Renal cortex interstitium (tissue), 11 donors: ENCODE measurements at regions not wholly inside any gene's neighbourhood (a gene's known extent, or its start where the extent isn't known, plus 50 kb on each side); places are given as distances from the start of the nearest gene placed in this dataset.
A peak's percentile ranks its signal among the peaks of the same experiment; 100 is the strongest.
"Not testable (repeated sequence)": the region's sequence is repeated elsewhere in the genome, so short reads cannot be mapped to it uniquely, and the experiment has no call there.

Experiments
- DNase-seq, 11 donors: peaks; one replicate each; pipeline ENCODE4 v3.0.0-alpha.2; 2013; ENCODE audit warnings: low read depth in 9 of 11, low spot score in 4 of 11; ENCODE audit errors: extremely low read depth in 1 of 11

GRCh38 chr3:148451969-148452368 is 245.7 kb upstream of the AGTR1 start:
- no peak for DNase-seq

GRCh38 chr3:148453781-148454191 is 243.9 kb upstream of the AGTR1 start:
- peak in 5 of 11 donors; percentile 9 to 26 (median 13) for DNase-seq

GRCh38 chr3:148455098-148455497 is 242.6 kb upstream of the AGTR1 start:
- DNase-seq: no peak

- no peak for DNase-seq
Measured at GRCh38 chr3:148457886-148458285, 239.8 kb upstream of the AGTR1 start.

DNA sequence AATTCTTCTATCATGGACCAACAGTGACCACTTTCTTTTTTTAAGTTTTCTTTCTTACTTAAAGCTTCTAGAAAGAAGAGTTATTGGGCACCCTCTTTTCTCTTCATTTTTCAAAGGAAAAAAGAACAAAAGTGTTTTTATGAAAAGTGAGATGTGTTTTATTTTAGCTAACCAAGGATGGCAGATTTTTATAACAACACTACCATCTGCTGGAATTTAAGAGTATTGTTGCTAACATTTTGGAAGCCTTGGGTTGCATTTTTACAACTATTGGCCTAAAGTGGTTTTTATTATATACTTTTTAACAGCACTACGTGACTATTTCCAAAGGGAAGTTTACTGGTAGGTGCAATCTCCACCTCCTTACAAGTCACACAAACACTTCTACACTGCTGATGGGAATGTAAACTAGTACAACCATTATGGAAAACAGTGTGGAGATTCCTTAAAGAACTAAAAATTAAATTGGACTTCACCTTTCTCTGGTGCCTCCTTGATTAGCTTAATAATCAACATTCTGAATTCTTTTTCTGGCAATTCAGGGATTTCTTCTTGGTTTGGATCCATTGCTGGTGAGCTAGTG is 237.7 kb upstream of the AGTR1 start:
- no peak for DNase-seq

DNA sequence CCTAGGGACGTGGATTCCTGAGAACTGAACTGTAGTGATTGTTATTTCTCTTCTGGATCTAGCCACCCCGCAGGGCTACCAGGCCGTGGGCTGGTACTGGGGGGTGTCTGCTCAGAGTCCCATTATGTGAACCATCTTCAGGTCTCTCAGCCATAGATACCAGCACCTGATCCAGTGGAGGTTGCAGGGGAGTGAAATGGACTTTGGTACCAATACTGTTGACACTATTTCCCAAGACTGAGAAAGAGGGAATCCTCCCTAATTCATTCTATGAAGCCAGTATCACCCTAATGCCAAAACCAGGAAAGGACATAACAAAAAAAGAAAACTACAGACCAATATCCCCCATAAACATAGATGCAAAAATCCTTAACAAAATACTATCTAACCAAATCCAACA is 237.0 kb upstream of the AGTR1 start:
- DNase-seq: no peak

DNA sequence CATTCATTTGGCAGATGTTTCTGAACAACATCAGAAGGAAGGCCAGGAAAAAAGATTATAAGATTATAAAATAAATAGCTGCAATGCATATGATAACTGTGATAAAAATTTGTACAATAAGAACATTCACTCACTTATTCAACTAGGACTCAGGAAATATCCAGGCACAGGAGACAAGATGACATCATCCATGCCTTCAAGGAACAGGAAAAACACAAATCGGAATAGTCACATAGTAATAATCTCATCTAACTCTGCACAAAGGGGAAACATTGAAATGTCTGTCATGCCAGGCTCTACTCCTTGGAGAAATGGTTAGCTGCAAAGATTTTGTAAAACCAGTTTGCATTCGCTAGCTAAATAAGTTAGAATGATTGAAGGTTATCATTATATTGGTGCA is 233.5 kb upstream of the AGTR1 start:
- DNase-seq: no peak

- no peak for DNase-seq
Measured at GRCh38 chr3:148466143-148466542, 231.6 kb upstream of the AGTR1 start.

DNA sequence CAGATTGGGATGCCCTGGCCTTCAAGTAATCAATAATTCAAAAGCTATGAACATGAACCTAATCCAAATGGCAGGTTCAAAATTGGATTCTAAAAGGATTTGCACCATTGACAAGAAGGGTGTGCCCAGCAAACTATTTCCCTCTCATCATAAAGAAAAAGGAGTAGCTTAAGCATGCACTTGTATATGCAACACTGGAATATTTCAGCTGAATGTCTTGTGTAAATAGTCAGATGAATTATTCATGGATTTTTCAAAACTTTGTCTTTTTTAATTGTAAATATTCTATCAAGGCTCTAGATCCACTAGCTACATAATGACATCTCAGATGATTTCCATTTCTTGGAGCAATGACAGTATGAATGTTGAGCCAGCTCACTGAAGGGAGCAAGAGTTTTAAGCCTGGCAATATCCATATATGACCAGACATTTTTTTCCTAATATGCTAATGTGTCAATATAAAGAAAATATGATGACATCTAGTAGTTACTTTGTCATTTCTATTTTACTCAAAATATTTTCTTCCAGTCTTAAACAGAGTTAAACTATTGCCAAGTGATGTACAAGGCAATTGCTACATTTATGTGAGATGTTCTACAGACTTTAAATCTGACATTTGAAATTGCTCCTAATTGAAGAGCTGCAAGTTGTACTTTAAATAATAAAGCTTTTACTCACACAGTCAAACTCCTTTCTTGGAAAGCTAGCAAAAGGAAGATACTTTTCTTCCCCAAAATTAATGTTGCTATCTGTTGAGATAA is 230.5 kb upstream of the AGTR1 start:
- DNase-seq: no peak

- DNase-seq: no peak
Measured at GRCh38 chr3:148477375-148477774, 220.3 kb upstream of the AGTR1 start.

DNA sequence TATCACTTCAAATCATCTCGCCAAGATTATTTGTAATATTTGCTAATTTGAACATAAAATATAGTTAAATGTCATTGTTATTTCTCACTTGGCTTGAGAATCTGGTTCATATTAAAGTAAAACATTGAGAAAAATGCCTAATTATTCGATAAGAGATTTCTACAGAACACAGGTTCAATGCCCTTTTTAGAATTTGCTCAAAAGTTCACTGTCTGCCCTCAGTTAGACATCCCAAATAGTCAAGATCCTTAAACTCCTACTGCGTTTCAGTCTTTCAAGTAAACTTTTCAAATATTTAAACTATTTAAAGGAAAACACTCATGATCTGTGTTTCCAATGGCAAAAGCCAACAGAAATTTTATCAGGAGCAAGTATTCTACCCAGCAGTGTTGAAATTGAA is 204.1 kb upstream of the AGTR1 start:
- DNase-seq: no peak

GRCh38 chr3:148494451-148494850 is 203.3 kb upstream of the AGTR1 start:
- no peak for DNase-seq

DNA sequence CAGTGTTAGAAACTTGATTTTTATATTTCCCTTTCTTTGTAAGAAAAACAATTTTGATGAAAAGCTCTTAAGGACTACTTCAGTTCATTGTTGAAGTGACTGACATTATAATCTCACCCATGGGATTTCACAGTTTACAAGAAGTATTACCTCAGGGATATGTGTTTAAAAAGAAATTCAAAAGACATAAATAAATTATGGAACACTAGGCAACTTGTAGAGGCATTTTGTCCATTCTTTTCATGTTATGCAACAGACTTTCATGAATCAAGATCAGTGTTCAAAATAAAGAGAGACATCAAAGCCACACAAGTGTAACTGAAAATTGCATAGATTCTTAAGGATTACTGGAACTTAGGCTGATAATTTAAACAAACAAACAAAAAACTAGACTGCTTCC is 196.8 kb upstream of the AGTR1 start:
- peak in 8 of 11 donors; percentile 2 to 28 (median 14) for DNase-seq

DNA sequence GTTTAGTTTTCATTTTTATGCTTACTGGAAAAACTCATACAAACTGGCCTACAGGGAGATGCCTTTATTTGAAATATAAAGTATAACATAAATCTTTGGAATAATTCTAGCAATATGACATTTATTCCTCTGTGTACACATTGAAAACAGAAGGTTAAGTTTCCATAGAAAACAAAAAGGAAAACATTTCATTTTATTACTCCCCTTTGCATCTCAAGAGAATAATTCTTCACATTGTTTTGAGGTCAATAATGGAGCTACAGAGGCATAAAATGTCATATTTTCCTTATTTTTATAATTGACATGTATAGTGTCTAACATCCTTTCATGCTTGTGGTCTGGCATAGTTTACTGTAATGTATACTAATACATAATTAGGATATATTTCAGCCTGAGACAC is 187.6 kb upstream of the AGTR1 start:
- DNase-seq: no peak

DNA sequence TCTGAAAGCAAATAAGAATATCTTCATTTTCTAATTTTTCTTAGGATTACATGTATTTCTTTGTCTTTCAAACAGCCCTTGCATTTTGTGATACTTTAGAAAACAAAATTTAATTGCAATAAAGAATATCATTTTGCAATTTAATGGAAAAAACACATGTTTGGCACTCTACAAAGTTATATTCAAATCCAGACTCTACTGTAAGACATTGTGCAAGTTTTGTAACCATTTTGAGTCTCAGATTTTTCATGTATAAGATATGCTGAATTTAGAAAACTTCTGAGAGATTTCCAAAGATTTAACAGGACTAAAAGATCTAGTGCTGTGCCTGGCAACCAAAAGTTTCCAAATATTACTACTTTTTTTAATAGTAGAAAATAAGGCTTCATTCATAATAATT is 187.1 kb upstream of the AGTR1 start:
- DNase-seq: no peak

- no peak for DNase-seq
Measured at GRCh38 chr3:148512648-148513047, 185.1 kb upstream of the AGTR1 start.

DNA sequence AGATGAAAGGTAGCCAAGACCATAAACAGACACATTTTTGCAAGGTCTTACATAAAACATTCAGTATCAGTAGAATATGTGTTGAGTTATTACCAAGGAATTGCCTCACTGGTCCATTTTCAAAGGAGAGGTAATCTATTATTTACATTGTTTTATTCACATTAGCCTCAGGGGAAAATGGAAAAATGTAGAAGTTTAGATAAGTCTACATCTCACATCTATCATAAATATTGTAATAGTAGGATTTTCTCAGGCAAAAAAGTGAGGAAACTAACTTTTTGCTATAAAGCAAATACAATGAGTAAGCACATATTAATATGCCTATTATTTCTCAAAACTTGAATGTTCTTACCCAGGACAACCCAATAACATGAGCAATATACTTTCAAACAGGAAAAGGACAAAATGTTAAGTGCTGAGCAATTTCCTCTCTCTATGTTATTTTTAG is 184.6 kb upstream of the AGTR1 start:
- DNase-seq: no peak

DNA sequence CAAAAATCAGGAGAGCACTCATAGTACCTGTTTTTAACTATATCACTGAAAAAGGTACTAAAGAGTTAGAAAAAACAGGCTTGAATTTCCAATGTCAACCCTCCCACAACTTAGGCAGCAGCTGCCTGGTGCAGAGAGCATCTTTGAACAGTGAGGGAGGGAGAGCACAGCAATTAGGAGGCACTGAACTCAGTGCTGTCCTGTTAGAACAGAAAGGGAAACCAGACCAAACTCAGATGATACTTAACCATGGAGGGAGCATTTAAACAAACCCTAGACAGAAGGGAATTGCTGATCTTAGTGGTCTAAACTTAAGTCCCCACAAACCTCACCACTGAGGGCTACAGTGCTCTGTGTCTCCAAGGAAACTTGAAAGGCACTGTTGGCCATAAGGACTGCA is 179.2 kb upstream of the AGTR1 start:
- DNase-seq: no peak

DNA sequence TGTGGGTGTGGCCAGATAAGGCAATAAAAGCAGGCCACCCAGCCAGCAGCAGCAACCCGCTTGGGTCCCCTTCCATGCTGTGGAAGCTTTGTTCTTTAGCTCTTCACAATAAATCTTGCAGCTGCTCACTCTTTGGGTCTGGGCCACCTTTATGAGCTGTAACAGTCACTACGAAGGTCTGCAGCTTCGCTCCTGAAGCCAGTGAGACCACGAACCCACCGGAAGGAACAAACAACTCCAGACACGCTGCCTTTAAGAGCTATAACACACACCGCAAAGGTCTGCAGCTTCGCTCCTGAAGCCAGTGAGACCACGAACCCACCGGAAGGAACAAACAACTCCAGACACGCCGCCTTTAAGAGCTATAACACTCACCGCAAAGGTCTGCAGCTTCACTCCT is 172.1 kb upstream of the AGTR1 start:
- DNase-seq: not testable (repeated sequence)

- DNase-seq: no peak
Measured at GRCh38 chr3:148528024-148528423, 169.7 kb upstream of the AGTR1 start.

- DNase-seq: no peak
Measured at GRCh38 chr3:148531836-148532235, 165.9 kb upstream of the AGTR1 start.
